Mesothelial cell of epicardium (in vitro differentiated cells): ENCODE measurements at regions not wholly inside any gene's neighbourhood (a gene's known extent, or its start where the extent isn't known, plus 50 kb on each side); places are given as distances from the start of the nearest gene placed in this dataset.

Experiments
- DNase-seq, 2 experiments: peaks; one replicate each; pipeline ENCODE4 v3.0.0; 2021; ENCODE audit warnings: low spot score in 2 of 2; ENCODE audit not compliant: unreplicated experiment in 2 of 2
- H3K27ac Mint-ChIP-seq: 2 replicates; pipeline ENCODE4 v1.8.0; 2021; ENCODE audit warnings: mixed read lengths
- H3K27me3 Mint-ChIP-seq: 2 replicates; pipeline ENCODE4 v1.8.0; 2021; ENCODE audit warnings: low read depth, mixed read lengths
- H3K36me3 Mint-ChIP-seq: 2 replicates; pipeline ENCODE4 v1.8.0; 2021; ENCODE audit warnings: mixed read lengths
- H3K4me1 Mint-ChIP-seq: 2 replicates; pipeline ENCODE4 v1.8.0; 2021; ENCODE audit warnings: mixed read lengths
- H3K4me3 Mint-ChIP-seq: 2 replicates; pipeline ENCODE4 v1.8.0; 2021; ENCODE audit warnings: mild to moderate bottlenecking, moderate library complexity, mixed read lengths
- H3K9me3 Mint-ChIP-seq: 2 replicates; pipeline ENCODE4 v1.8.0; 2021; ENCODE audit warnings: mixed read lengths
- CTCF ChIP-seq: fragments of 200-600 bp; sonication (generic); IDR thresholded peaks from one replicate; pipeline ENCODE4 v1.5.0; 2021; ENCODE audit warnings: antibody characterized with exemption; ENCODE audit not compliant: unreplicated experiment

- Mint-ChIP-seq H3K27me3 (peaks cover 26% of the 10 kb centered on the region), H3K4me3 (no peak overlapping the region), H3K9me3 (no peaks in the 10 kb centered on the region), H3K4me1 (peaks cover 5% of the 10 kb centered on the region), H3K27ac (no peak overlapping the region), H3K36me3 (no peaks in the 10 kb centered on the region)
- no peak for DNase-seq
- TF ChIP-seq CTCF, result no peak
Observed at GRCh38 chr12:77382096-77382742, 316.9 kb upstream of the E2F7 start.

- Mint-ChIP-seq H3K27me3 (peaks cover 24% of the 10 kb centered on the region), H3K4me3 (no peak overlapping the region), H3K9me3 (no peaks in the 10 kb centered on the region), H3K27ac (no peak overlapping the region), H3K36me3 (no peaks in the 10 kb centered on the region), H3K4me1 (no peaks in the 10 kb centered on the region)
- TF ChIP-seq CTCF, result no peak
- DNase-seq, result no peak
Observed at GRCh38 chr12:77377622-77378021, 312.3 kb upstream of the E2F7 start.

DNA sequence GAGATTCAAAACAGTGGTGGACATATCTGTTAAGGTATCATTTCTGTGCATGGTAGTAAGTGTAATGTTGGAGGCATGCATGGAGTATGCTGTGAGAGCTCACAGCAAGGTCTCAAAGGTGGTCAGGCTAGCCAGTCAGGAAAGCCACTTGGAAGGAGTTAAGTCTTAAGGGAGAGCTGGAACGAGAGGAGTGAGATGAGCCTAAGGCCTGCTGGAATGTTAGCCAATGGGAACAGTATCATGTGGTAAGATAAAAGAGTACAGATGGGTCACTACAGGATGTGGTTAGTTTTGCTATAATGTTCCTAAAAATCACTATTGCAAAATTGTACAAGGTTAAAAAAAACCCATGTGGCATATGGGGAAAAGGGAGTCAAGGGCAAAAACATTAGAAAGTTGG lies 311.7 kb upstream of the E2F7 start:
- DNase-seq, result no peak
- H3K4me1 Mint-ChIP-seq, result no peaks in the 10 kb centered on the region
- peaks cover 24% of the 10 kb centered on the region for H3K27me3 Mint-ChIP-seq
- H3K36me3 Mint-ChIP-seq, result no peaks in the 10 kb centered on the region
- H3K9me3 Mint-ChIP-seq, result no peaks in the 10 kb centered on the region
- no peak overlapping the region for H3K4me3 Mint-ChIP-seq
- TF ChIP-seq CTCF, result no peak
- no peak overlapping the region for H3K27ac Mint-ChIP-seq

DNA sequence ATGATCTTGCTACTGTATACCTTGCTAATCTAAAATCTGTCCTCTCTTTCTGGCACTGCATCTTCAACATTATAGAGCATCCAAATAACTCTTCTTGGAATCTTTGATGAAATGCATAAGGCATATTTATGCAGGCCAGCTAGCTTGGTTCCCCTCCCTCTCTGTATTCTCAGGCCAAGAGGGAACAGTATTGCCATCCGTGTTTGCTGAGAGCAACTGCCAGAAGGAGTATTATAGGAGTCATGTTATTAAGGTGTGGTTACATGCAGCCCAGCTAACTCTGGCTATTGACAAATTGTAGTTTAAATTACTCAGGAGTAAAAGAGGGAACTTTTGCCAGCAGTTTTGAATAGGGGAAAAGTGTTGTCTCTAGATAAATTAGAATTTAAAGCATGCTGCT lies 309.3 kb upstream of the E2F7 start:
- no peaks in the 10 kb centered on the region for H3K4me1 Mint-ChIP-seq
- no peak for DNase-seq
- TF ChIP-seq CTCF, result no peak
- no peaks in the 10 kb centered on the region for H3K36me3 Mint-ChIP-seq
- no peak overlapping the region for H3K27ac Mint-ChIP-seq
- no peaks in the 10 kb centered on the region for H3K9me3 Mint-ChIP-seq
- peaks cover 18% of the 10 kb centered on the region for H3K27me3 Mint-ChIP-seq
- no peak overlapping the region for H3K4me3 Mint-ChIP-seq

DNA sequence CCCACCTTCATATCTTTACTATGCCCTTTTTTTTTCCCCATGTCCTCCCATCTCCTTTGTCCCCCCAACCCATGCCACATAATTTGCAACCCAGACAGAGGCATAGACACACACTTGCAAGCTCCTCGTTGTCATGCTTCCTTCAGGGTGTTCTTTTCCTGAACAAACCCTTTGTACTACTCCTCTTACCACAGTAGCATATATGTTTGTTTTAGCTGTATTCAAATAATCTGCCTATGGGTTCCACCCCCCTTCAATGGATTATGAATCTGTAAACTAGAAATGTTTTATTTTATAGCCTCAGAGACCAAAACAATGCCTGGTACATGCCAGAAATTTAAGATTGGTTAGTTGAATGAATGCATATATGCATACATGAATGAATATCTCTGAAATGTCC lies 307.1 kb upstream of the E2F7 start:
- Mint-ChIP-seq H3K27me3 (peaks cover 13% of the 10 kb centered on the region), H3K9me3 (peaks cover 4% of the 10 kb centered on the region), H3K36me3 (no peaks in the 10 kb centered on the region), H3K4me3 (no peak overlapping the region), H3K4me1 (no peaks in the 10 kb centered on the region), H3K27ac (no peak overlapping the region)
- DNase-seq, result no peak
- TF ChIP-seq CTCF, result no peak

GRCh38 chr12:77372026-77372425 lies 306.7 kb upstream of the E2F7 start:
- H3K27me3 Mint-ChIP-seq, result peaks cover 13% of the 10 kb centered on the region
- no peak for TF ChIP-seq CTCF
- no peak for DNase-seq
- no peak overlapping the region for H3K4me3 Mint-ChIP-seq
- H3K36me3 Mint-ChIP-seq, result no peaks in the 10 kb centered on the region
- no peak overlapping the region for H3K27ac Mint-ChIP-seq
- H3K4me1 Mint-ChIP-seq, result no peaks in the 10 kb centered on the region
- H3K9me3 Mint-ChIP-seq, result peaks cover 4% of the 10 kb centered on the region
